ENCODE measurements at regions not wholly inside any gene's neighbourhood (a gene's known extent, or its start where the extent isn't known, plus 50 kb on each side); places are given as distances from the start of the nearest gene placed in this dataset.
A peak's percentile ranks its signal among the peaks of the same experiment; 100 is the strongest.

DNA sequence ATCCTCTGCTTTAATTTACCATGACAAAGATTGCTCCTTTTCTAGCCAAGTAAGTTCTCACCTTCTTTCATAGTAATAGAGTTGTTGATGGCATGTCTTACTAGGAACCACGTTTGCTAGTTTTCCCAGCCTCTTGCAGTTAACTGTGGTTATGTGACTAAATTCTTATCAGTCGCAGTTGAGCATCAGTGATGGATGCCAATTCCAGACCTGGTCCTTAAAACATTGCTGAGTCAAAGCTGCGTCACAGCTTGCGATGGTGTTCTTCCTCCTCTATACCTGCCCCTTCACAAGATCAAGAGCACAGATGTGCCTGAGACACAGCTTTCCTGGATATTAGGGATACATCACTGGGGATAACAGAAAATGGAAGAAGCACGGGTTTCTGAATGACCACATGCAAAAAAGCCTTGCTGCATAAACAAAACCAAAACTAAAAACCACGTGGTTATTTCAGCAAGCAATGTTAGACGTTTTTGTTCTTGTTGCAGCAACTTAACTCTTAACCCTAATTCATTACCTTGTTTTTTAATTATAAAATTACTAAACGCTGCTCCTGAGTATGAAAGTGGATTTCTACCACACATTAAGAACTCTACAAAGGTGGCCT is 97.6 kb upstream of the DACH1 start:
- no peak overlapping the region for H4K91ac ChIP-seq (ENCODE audit: low read depth, low read length, poor library complexity)
- no peaks in the 10 kb centered on the region for H3K36me3 ChIP-seq (replicated peaks in 1 of 2; ENCODE audit: control insufficient read depth in 2 of 2, insufficient read depth in 2 of 2, low read length in 2 of 2)
- peaks cover 0 to 6% of the 10 kb centered on the region in 2 donors for H3K4me1 ChIP-seq (ENCODE audit: control insufficient read depth in 2 of 2, insufficient read depth in 1 of 2, low read depth in 1 of 2, low read length in 2 of 2)
- H2BK15ac ChIP-seq (ENCODE audit: low read length), result no peak overlapping the region
- H3K79me1 ChIP-seq (ENCODE audit: low read depth, low read length), result no peaks in the 10 kb centered on the region
- H3K27me3 ChIP-seq (ENCODE audit: control insufficient read depth in 3 of 3, insufficient read depth in 3 of 3, low read depth in 1 of 3, low read length in 3 of 3), result no peaks in the 10 kb centered on the region
- no CpG with 5 or more reads among the region's 8 CpGs for WGBS, 2 donors (ENCODE audit: extremely low coverage in 2 of 2, insufficient read length in 2 of 2, insufficient replicate concordance in 1 of 2)
- H3K14ac ChIP-seq (ENCODE audit: low read length), result no peak overlapping the region
- no peak overlapping the region for H3K27ac ChIP-seq (replicated peaks; ENCODE audit: low read length)
- no peak overlapping the region for H2BK5ac ChIP-seq (ENCODE audit: low read length)
- H2AFZ ChIP-seq (ENCODE audit: low read length), result peak overlapping the region; percentile 33
- H3K18ac ChIP-seq (ENCODE audit: low read length), result no peak overlapping the region
- H3K9me3 ChIP-seq (replicated peaks in 1 of 2; ENCODE audit: control insufficient read depth in 2 of 2, insufficient read depth in 1 of 2, low read depth in 1 of 2, low read length in 2 of 2), result no peaks in the 10 kb centered on the region
- H3K4ac ChIP-seq (ENCODE audit: low read length), result no peak overlapping the region
- no peak overlapping the region for H3K9ac ChIP-seq (ENCODE audit: low read depth, low read length, poor library complexity)
- H3K4me2 ChIP-seq (ENCODE audit: insufficient read depth, low read length, poor library complexity, severe bottlenecking), result no peak overlapping the region
- no peak for DNase-seq (ENCODE audit: low spot score)
- no peak overlapping the region for H2AK5ac ChIP-seq (ENCODE audit: low read depth, low read length)
- no peak overlapping the region for H2BK120ac ChIP-seq (ENCODE audit: low read depth, low read length)
- no peak overlapping the region for H3K23ac ChIP-seq (ENCODE audit: low read depth, low read length, poor library complexity)
- H3K4me3 ChIP-seq (ENCODE audit: low read length in 2 of 2), result no peak overlapping the region
- no peak overlapping the region for H2BK12ac ChIP-seq (ENCODE audit: low read length)
- no peak overlapping the region for H4K8ac ChIP-seq (ENCODE audit: low read depth, low read length)

DNA sequence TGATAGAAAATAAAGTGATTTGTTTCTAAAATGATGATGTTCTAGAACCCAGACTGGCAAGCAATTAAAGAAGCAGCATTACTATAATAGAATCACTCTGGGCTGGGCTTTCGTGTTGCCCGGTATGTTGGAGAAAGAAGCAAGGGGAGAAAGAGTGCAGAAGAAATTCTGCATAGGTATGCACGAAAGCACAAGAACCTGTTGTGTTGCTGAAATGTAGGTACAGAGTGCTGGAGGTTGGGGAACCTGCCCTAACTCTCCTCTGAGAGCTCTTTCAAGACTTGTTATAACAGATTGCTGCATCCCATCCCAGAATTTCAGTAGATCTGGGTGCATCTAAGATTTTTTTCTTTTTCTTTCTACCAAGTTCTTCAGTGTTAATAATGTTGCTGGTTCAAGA is 95.7 kb upstream of the DACH1 start:
- H3K18ac ChIP-seq (ENCODE audit: low read length), result no peak overlapping the region
- no peak overlapping the region for H3K23ac ChIP-seq (ENCODE audit: low read depth, low read length, poor library complexity)
- peaks cover 0 to under 1% of the 10 kb centered on the region in 2 donors for H3K4me1 ChIP-seq (ENCODE audit: control insufficient read depth in 2 of 2, insufficient read depth in 1 of 2, low read depth in 1 of 2, low read length in 2 of 2)
- H3K4me2 ChIP-seq (ENCODE audit: insufficient read depth, low read length, poor library complexity, severe bottlenecking), result no peak overlapping the region
- no peak overlapping the region for H4K8ac ChIP-seq (ENCODE audit: low read depth, low read length)
- H3K27ac ChIP-seq (replicated peaks; ENCODE audit: low read length), result no peak overlapping the region
- H3K9ac ChIP-seq (ENCODE audit: low read depth, low read length, poor library complexity), result no peak overlapping the region
- H4K91ac ChIP-seq (ENCODE audit: low read depth, low read length, poor library complexity), result no peak overlapping the region
- H2BK12ac ChIP-seq (ENCODE audit: low read length), result no peak overlapping the region
- H2BK120ac ChIP-seq (ENCODE audit: low read depth, low read length), result no peak overlapping the region
- no peak overlapping the region for H3K14ac ChIP-seq (ENCODE audit: low read length)
- DNase-seq (ENCODE audit: low spot score), result no peak
- H3K4me3 ChIP-seq (ENCODE audit: low read length in 2 of 2), result no peak overlapping the region
- H3K4ac ChIP-seq (ENCODE audit: low read length), result no peak overlapping the region
- H3K79me1 ChIP-seq (ENCODE audit: low read depth, low read length), result no peaks in the 10 kb centered on the region
- no peak overlapping the region for H2BK5ac ChIP-seq (ENCODE audit: low read length)
- H2BK15ac ChIP-seq (ENCODE audit: low read length), result no peak overlapping the region
- H2AFZ ChIP-seq (ENCODE audit: low read length), result no peak overlapping the region
- H3K27me3 ChIP-seq (ENCODE audit: control insufficient read depth in 3 of 3, insufficient read depth in 3 of 3, low read depth in 1 of 3, low read length in 3 of 3), result no peaks in the 10 kb centered on the region
- H3K9me3 ChIP-seq (replicated peaks in 1 of 2; ENCODE audit: control insufficient read depth in 2 of 2, insufficient read depth in 1 of 2, low read depth in 1 of 2, low read length in 2 of 2), result no peaks in the 10 kb centered on the region
- H3K36me3 ChIP-seq (replicated peaks in 1 of 2; ENCODE audit: control insufficient read depth in 2 of 2, insufficient read depth in 2 of 2, low read length in 2 of 2), result no peaks in the 10 kb centered on the region
- no CpG with 5 or more reads among the region's 3 CpGs for WGBS, 2 donors (ENCODE audit: extremely low coverage in 2 of 2, insufficient read length in 2 of 2, insufficient replicate concordance in 1 of 2)
- no peak overlapping the region for H2AK5ac ChIP-seq (ENCODE audit: low read depth, low read length)

DNA sequence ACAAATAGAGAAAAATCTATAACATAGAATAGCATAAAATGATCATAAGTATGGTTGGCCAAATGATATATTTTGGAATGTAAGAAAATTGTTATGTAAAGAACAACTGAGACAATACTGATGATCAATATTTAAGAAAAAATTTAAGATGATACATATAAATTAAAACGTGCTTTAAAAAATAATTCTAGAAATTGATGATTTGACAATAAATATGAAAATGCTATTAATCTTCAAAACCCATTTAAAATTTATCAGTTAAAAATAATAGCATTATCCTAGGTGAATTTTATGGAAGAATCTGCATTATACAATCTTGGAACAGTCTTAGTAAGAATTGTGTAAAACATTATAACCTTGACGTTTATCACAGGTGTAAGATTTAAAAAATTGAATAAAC is 95.1 kb upstream of the DACH1 start:
- H3K9ac ChIP-seq (ENCODE audit: low read depth, low read length, poor library complexity), result no peak overlapping the region
- H2AFZ ChIP-seq (ENCODE audit: low read length), result no peak overlapping the region
- no peak overlapping the region for H3K4me2 ChIP-seq (ENCODE audit: insufficient read depth, low read length, poor library complexity, severe bottlenecking)
- no peak overlapping the region for H4K91ac ChIP-seq (ENCODE audit: low read depth, low read length, poor library complexity)
- DNase-seq (ENCODE audit: low spot score), result no peak
- H4K8ac ChIP-seq (ENCODE audit: low read depth, low read length), result no peak overlapping the region
- H3K27me3 ChIP-seq (ENCODE audit: control insufficient read depth in 3 of 3, insufficient read depth in 3 of 3, low read depth in 1 of 3, low read length in 3 of 3), result no peaks in the 10 kb centered on the region
- H3K27ac ChIP-seq (replicated peaks; ENCODE audit: low read length), result no peak overlapping the region
- no peak overlapping the region for H2BK12ac ChIP-seq (ENCODE audit: low read length)
- no peak overlapping the region for H2BK5ac ChIP-seq (ENCODE audit: low read length)
- H3K23ac ChIP-seq (ENCODE audit: low read depth, low read length, poor library complexity), result no peak overlapping the region
- no peaks in the 10 kb centered on the region for H3K4me1 ChIP-seq (ENCODE audit: control insufficient read depth in 2 of 2, insufficient read depth in 1 of 2, low read depth in 1 of 2, low read length in 2 of 2)
- no peaks in the 10 kb centered on the region for H3K79me1 ChIP-seq (ENCODE audit: low read depth, low read length)
- no peak overlapping the region for H3K18ac ChIP-seq (ENCODE audit: low read length)
- no peak overlapping the region for H3K4ac ChIP-seq (ENCODE audit: low read length)
- H3K36me3 ChIP-seq (replicated peaks in 1 of 2; ENCODE audit: control insufficient read depth in 2 of 2, insufficient read depth in 2 of 2, low read length in 2 of 2), result no peaks in the 10 kb centered on the region
- H2BK120ac ChIP-seq (ENCODE audit: low read depth, low read length), result no peak overlapping the region
- H3K4me3 ChIP-seq (ENCODE audit: low read length in 2 of 2), result no peak overlapping the region
- H2BK15ac ChIP-seq (ENCODE audit: low read length), result no peak overlapping the region
- no peak overlapping the region for H3K14ac ChIP-seq (ENCODE audit: low read length)
- H3K9me3 ChIP-seq (replicated peaks in 1 of 2; ENCODE audit: control insufficient read depth in 2 of 2, insufficient read depth in 1 of 2, low read depth in 1 of 2, low read length in 2 of 2), result no peaks in the 10 kb centered on the region
- no peak overlapping the region for H2AK5ac ChIP-seq (ENCODE audit: low read depth, low read length)
- no CpG with 5 or more reads among the region's 2 CpGs for WGBS, 2 donors (ENCODE audit: extremely low coverage in 2 of 2, insufficient read length in 2 of 2, insufficient replicate concordance in 1 of 2)

DNA sequence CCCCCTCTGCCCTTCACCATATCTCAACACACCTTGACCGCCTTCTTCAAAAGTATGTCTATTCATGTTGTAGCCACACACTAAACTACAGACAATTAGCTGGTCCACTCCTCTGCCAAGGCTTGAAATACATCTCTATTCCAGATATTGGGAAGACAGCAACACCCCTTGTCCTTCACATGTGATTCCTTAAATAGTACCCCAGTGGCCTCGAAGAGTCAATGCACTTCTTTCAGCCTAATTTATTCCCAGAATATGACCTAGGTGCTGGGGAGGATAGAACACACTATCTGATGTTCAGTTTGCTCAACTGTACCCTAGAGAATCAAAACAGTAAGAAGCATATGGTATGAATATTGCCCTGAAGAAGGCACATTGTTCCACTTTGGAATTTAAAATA is 82.4 kb upstream of the DACH1 start:
- Histone ChIP-seq H3K9ac (ENCODE audit: low read depth, low read length, poor library complexity) (no peak overlapping the region), H3K4ac (ENCODE audit: low read length) (no peak overlapping the region), H2BK12ac (ENCODE audit: low read length) (no peak overlapping the region)

More for the DNA sequence above, 82.4 kb upstream of the DACH1 start:
- Histone ChIP-seq H3K18ac (ENCODE audit: low read length) (no peak overlapping the region), H3K79me1 (ENCODE audit: low read depth, low read length) (no peaks in the 10 kb centered on the region), H3K36me3 (replicated peaks in 1 of 2; ENCODE audit: control insufficient read depth in 2 of 2, insufficient read depth in 2 of 2, low read length in 2 of 2) (no peaks in the 10 kb centered on the region), H3K4me3 (ENCODE audit: low read length in 2 of 2) (no peak overlapping the region), H3K4me1 (ENCODE audit: control insufficient read depth in 2 of 2, insufficient read depth in 1 of 2, low read depth in 1 of 2, low read length in 2 of 2) (no peaks in the 10 kb centered on the region), H3K27me3 (ENCODE audit: control insufficient read depth in 3 of 3, insufficient read depth in 3 of 3, low read depth in 1 of 3, low read length in 3 of 3) (no peaks in the 10 kb centered on the region), H3K9me3 (replicated peaks in 1 of 2; ENCODE audit: control insufficient read depth in 2 of 2, insufficient read depth in 1 of 2, low read depth in 1 of 2, low read length in 2 of 2) (no peaks in the 10 kb centered on the region), H3K23ac (ENCODE audit: low read depth, low read length, poor library complexity) (no peak overlapping the region), H2AFZ (ENCODE audit: low read length) (no peak overlapping the region), H3K4me2 (ENCODE audit: insufficient read depth, low read length, poor library complexity, severe bottlenecking) (no peak overlapping the region), H3K27ac (replicated peaks; ENCODE audit: low read length) (no peak overlapping the region), H2AK5ac (ENCODE audit: low read depth, low read length) (no peak overlapping the region), H2BK120ac (ENCODE audit: low read depth, low read length) (no peak overlapping the region), H3K14ac (ENCODE audit: low read length) (no peak overlapping the region), H4K8ac (ENCODE audit: low read depth, low read length) (no peak overlapping the region), H4K91ac (ENCODE audit: low read depth, low read length, poor library complexity) (no peak overlapping the region), H2BK5ac (ENCODE audit: low read length) (no peak overlapping the region), H2BK15ac (ENCODE audit: low read length) (no peak overlapping the region)
- no peak for DNase-seq (ENCODE audit: low spot score)
- WGBS, 2 donors (ENCODE audit: extremely low coverage in 2 of 2, insufficient read length in 2 of 2, insufficient replicate concordance in 1 of 2), result no CpG with 5 or more reads among the region's 2 CpGs

Data from neuronal stem cell (in vitro differentiated cells).